GM12872 (cell line): ENCODE measurements at regions not wholly inside any gene's neighbourhood (a gene's known extent, or its start where the extent isn't known, plus 50 kb on each side); places are given as distances from the start of the nearest gene placed in this dataset.

ENCODE experiments used
- TF ChIP-seq, protein P1 (sequence below): IDR thresholded peaks from 3 replicates; pipeline ENCODE4 v1.5.1; 2011; ENCODE audit warnings: low read depth, mild to moderate bottlenecking, low read length, moderate library complexity; ENCODE audit not compliant: insufficient read depth

- TF ChIP-seq, protein P1, sequence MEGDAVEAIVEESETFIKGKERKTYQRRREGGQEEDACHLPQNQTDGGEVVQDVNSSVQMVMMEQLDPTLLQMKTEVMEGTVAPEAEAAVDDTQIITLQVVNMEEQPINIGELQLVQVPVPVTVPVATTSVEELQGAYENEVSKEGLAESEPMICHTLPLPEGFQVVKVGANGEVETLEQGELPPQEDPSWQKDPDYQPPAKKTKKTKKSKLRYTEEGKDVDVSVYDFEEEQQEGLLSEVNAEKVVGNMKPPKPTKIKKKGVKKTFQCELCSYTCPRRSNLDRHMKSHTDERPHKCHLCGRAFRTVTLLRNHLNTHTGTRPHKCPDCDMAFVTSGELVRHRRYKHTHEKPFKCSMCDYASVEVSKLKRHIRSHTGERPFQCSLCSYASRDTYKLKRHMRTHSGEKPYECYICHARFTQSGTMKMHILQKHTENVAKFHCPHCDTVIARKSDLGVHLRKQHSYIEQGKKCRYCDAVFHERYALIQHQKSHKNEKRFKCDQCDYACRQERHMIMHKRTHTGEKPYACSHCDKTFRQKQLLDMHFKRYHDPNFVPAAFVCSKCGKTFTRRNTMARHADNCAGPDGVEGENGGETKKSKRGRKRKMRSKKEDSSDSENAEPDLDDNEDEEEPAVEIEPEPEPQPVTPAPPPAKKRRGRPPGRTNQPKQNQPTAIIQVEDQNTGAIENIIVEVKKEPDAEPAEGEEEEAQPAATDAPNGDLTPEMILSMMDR = no peak
These were observed 598.7 kb upstream of the SGCD start for GRCh38 chr5:155728146-155728856.

DNA sequence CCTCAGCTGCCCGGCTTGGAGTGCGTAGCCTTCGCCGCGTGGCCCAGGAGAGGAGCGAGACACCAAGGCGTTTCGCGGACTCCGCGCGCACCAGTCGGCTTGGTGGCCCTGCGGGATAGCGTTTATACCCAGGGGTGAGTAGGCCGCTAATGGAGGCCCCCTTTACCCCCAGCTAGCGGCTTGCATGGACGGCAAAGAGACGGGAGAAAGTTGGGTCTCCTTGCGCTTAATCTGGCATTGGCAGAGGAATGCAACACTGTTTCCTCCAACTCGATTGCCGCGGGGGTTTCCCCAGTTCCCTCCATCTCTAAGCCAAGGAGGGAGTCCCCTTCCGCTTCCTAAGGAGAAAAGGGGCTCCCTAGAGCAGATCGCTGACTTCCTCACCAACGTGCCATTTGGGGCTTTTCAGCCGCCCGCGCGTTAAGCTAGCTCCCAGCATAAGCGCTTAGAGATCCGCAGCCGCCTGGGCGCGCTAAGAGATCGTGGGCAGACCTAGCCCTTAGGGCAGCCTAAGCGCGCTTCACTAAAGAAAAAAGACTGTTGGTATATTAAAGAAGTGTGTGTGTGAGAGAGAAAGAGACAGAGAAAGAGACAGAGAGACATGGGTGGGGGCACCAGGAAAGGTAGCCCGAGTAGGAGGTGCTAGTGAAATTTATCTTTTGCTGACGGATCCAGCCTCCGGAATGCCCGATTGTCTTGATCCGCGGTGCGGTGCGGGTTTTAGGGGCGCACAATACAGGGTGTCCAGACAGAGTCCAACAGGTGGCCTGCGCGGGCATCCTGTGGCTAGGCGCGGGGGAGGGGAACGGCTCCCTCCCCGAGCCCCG, 597.9 kb upstream of the SGCD start:
- TF ChIP-seq, protein P1 = no peak

GRCh38 chr5:155729684-155730059, 597.3 kb upstream of the SGCD start:
- TF ChIP-seq, protein P1 = no peak

GRCh38 chr5:155732587-155733376, 594.2 kb upstream of the SGCD start:
- TF ChIP-seq, protein P1 = no peak

GRCh38 chr5:155733935-155734334, 593.0 kb upstream of the SGCD start:
- TF ChIP-seq, protein P1 = no peak

DNA sequence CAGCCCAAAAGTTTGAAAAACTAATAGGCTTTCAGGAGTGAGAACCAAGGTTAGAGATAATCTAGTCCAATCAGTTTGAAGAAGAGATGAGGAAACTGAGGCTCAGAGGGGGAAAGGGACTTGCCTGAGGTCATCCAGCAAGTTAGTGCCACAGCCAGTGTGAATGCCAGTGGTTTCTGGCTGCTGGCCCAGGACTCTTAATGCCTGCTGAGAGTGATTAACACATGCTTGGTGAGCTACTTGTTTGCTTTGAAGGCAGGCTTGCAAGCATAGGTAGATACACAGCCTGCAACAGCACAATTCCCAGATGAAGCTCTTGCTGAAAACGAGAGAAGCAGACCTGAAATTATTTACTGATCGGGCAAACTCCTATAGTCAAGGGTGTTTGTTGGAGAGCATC, 591.6 kb upstream of the SGCD start:
- TF ChIP-seq, protein P1 = no peak

GRCh38 chr5:155738616-155739015, 588.3 kb upstream of the SGCD start:
- TF ChIP-seq, protein P1 = no peak
